HG03135 (cell line): ENCODE measurements at regions not wholly inside any gene's neighbourhood (a gene's known extent, or its start where the extent isn't known, plus 50 kb on each side); places are given as distances from the start of the nearest gene placed in this dataset.

ENCODE experiments used
- ATAC-seq: cut with Tn5 transposase; IDR thresholded peaks from one replicate; pipeline ENCODE4 v1.9.1; 2021; ENCODE audit warnings: mild to moderate bottlenecking, moderate library complexity; ENCODE audit not compliant: unreplicated experiment

- no peak for ATAC-seq
Measured at GRCh38 chr4:4641661-4642495, 100.0 kb upstream of the STX18 start.

DNA sequence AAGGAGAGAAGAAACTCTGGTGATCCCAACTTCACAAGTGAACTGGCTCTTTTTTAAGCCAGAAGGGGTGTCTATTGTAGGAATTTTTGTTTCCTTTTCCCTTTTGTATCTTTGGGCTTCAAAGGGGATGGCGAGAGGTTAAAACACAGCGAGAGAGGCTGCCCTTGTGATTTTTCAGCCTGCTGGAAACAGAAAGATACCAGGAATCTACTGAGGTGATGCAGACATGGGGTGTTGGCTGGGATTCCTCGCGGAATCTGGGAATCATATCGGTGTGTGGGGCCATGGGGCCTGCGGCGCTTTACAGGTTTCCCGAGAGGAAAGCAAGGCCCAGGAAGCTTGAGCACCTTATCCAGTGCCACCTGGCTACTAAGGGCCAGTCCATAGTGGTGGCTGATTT is 99.4 kb upstream of the STX18 start:
- no peak for ATAC-seq

- ATAC-seq = no peak
Measured at GRCh38 chr4:4640692-4641091, 98.8 kb upstream of the STX18 start.

DNA sequence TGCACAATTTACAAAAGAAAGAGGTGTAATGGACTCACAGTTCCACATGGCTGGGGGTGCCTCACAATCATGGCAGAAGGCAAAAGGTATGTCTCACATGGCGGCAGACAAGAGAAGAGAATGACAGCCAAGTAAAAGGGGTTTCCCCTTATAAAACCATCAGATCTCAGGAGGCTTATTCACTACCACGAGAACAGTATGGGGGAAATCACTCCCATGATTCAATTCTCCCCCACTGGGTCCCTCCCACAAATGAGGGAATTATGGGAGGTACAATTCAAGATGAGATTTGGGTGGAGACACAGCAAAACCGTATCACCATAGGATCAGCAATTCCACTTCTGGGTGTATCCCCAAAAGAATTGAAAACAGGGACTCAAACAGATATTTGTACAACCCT is 97.5 kb upstream of the STX18 start:
- no peak for ATAC-seq

GRCh38 chr4:4637710-4638109 is 95.9 kb upstream of the STX18 start:
- peak; percentile 66 for ATAC-seq

- ATAC-seq = no peak
Measured at GRCh38 chr4:4633431-4633830, 91.6 kb upstream of the STX18 start.

- ATAC-seq = peak; percentile 98
Measured at GRCh38 chr4:4631150-4631549, 89.3 kb upstream of the STX18 start.

DNA sequence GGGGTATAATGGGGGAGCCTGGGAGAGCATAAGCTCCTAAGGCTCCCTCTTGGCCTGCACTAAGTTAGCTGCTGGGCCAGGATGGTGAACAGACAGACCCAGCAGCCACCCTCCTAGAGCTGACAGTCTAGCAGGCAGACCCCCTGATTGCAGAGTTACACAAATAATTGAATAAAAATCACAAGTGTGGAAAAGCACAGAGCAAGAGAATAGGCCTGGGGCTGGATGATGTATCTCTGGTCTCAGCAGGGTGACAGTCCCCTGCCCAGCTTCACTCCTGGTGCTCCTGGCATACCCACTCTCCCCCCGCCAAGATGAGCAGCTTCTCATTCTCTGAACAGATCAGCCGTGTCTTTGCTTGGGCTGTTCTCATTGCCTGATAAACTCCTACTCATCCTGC is 86.1 kb upstream of the STX18 start:
- ATAC-seq = no peak

DNA sequence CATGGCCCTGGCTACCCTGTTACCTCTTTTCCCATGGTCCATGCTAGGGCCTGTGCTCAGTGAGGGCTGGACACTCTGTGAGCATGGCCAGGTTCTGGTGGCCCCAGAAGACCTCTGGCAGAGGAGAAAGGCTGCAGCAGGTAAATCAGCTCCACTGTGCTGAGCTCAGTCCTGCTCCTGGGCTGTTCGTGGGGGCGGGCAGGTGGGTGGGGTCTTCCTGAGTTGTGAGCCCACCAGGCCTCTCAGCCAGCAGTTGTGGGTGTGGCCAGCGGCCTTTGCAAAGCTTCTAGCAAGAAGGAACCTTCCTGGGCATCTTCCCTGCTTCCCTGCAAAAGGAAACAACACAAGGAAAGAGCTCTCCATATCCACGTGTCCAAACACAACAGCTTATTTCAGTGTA is 85.3 kb upstream of the STX18 start:
- ATAC-seq = no peak

GRCh38 chr4:4625488-4625887 is 83.6 kb upstream of the STX18 start:
- no peak for ATAC-seq

DNA sequence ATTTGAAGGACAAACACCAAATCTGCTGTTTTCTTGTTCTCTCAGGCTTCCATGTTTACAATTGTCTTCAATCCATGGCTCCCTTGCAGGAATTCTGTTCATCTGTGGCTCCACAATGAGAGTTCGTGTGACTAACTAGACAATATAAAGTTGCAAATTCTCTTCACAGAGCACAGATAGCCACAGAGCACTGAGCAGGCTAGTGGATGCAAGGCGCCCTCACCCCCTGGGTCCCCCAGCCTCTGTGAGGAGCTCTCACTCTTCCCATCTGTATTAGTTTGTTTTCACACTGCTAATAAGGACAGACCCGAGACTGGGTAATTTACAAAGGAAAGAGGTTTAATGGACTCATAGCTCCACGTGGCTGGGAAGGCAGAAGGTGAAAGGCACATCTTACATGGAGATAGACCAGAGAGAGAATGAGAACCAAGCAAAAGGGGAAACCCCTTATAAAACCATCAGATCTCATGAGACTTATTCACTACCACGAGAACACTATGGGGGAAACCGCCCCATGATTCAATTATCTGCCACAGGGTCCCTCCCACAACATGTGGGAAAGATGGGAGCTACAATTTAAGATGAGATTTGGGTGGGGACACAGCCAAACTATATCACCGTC is 82.5 kb upstream of the STX18 start:
- no peak for ATAC-seq

GRCh38 chr4:4619821-4620220 is 78.0 kb upstream of the STX18 start:
- ATAC-seq = no peak

DNA sequence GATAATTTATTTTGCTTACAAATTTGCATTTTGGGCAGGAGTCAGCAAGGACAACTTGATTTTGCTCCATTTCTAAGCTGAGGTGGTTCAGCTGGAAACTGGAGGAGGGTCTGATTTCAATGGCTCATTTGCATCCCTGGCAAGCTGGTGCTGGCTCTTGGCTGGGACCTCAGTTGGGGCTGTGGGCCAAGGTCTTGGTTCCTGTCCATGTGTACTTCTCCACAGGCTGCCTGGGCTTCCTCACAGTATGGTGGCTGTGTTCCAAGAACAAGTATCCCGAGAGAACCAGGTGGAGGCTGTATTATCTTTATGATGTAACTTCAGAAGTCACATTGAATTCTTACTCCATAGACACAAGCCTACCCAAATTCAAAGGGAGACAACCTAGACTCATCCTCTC is 77.0 kb upstream of the STX18 start:
- no peak for ATAC-seq

GRCh38 chr4:4614925-4615678 is 73.3 kb upstream of the STX18 start:
- no peak for ATAC-seq

DNA sequence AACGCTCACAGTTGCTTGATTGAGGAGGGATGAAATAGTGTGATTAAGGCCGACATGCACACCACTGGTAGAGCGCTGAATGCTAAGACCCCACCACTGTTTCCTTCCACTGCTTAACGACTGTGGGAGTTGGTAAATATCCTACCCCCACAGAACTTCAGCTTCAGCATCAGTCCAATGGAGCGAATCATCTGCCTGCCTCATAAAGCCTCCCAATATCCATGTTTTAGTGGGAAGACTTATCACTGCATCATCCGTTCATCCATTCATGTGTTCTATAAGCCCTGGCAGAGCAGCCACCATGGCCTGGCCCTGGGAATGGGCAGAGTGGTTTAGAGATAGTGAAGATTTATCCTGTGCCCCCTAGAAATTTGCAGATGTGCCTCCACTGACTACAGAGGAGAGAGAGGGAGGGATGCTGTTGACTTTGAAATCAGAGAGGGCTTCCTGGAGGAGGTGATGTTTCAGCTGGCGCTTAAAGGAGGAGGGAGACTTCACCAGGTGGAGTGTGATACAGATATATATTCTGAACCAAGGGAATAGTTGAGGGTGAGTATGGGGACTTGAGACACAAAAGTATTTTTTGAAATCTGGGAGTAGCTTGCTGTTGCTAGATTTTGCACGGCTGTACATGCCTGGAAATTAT is 71.9 kb upstream of the STX18 start:
- no peak for ATAC-seq

DNA sequence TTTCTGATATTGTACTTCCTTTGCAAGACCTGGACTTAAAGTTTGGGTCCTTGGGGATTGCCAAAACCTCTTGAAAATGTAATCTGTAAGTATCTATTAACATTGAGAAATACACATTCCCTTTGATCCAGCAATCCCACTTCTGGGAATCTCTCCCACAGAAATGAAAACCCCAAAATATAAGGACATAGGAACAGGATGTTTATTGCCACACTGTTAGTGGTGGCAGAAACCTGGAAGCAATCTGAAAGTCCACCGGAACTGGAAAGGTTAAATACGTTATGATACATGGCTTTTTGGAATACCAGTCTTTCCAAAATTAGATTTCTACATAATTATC is 71.2 kb upstream of the STX18 start:
- no peak for ATAC-seq

DNA sequence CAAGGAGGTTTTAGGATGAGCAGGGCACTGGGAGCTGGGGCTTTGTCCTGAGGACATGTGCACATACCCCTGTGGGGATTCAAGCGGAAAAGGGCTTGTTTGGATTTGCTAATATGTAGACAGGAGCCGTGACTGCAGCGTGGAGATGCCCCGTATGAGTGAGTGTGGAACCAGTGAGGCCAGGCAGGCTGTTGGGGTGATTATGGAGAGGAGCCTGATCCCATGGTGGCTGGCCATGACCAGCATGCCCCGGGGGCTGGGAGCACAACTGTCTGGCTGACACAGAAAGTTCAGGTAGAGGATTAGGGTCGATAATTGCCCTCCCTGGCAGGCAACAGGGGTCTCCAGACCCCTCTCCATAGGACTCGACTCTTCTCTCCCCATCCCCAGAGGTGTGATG is 68.8 kb upstream of the STX18 start:
- ATAC-seq = no peak

GRCh38 chr4:4609622-4610334 is 67.9 kb upstream of the STX18 start:
- no peak for ATAC-seq

DNA sequence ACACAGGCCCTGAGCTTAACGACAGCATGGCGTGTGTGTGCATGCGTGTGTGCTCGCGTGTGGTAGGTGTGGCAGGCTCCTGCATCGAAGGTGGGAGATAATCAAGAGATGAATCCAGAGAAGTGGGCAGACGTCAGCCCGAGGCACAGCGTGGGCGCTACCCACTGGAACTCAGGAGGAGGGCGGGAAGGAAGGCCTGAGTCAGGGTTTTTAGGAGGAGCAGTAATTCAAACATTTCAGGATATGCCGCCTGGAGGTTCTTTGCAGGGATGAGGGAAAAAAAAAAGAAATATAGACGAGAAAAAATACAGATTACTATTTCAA is 66.3 kb upstream of the STX18 start:
- no peak for ATAC-seq

DNA sequence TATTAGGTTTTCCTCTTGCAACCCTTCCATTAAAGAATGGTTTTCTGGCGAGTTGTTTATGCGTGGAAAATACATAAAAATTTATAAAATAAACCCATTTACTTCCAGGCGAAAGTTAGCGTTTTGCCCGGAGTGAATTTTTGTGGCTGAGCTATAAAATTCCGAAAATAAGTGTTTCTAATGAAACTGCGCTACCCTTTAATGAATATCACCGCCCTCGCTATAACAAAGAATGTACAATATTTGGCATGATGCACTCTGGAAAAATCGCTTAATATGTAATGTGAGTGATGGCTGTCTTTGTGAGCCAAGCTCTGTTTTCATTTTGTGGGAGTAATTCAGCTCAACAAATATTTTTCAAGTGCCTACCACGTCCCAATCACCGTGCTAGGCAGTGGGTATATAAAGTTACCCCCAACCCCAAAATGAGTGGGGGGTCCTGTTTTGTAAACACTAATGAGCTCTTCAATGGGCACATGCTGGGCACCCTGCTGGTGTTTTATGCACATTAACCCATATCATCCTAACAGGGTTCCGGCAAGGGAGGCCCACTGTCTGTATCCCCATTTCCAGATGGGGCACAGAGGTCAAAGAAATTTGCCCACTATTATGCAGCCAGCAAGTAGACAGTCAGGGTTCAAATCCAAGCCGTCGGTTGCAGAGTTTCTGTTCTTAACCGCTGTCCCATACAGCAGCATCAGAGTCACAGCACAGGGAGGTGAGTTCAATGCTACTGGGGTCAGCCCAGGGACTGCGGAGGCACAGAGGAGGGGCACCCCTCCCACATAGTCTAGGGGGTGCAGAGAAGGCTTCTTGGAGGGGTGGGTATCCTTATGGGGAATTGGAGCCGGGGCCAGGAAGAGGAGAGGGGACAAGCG is 65.7 kb upstream of the STX18 start:
- ATAC-seq = no peak
